SU-DHL-6 (cell line): ENCODE measurements at regions not wholly inside any gene's neighbourhood (a gene's known extent, or its start where the extent isn't known, plus 50 kb on each side); places are given as distances from the start of the nearest gene placed in this dataset.

ENCODE experiments used
- H2AFZ ChIP-seq: fragments of 200-600 bp; sonication (generic); 2 replicates; pipeline ENCODE4 v1.6.1; 2014; ENCODE audit warnings: low read depth, mild to moderate bottlenecking, moderate library complexity, mixed read lengths, antibody characterized with exemption, low read length; ENCODE audit not compliant: severe bottlenecking
- H3F3A ChIP-seq: fragments of 200-600 bp; shearing (Covaris generic); 2 replicates; pipeline ENCODE4 v1.6.0; 2016; ENCODE audit warnings: antibody characterized with exemption, mild to moderate bottlenecking; ENCODE audit not compliant: insufficient read depth
- H3K27ac ChIP-seq: fragments of 200-600 bp; sonication (generic); 2 replicates; pipeline ENCODE4 v1.5.1; 2016; ENCODE audit warnings: low read depth, mild to moderate bottlenecking, low read length, moderate library complexity, mixed read lengths
- H3K27me3 ChIP-seq: fragments of 200-600 bp; sonication (generic), shearing (Covaris generic); 2 replicates; pipeline ENCODE4 v1.6.0; 2014; ENCODE audit warnings: mild to moderate bottlenecking, low read length
- H3K36me3 ChIP-seq: fragments of 200-600 bp; sonication (generic); 2 replicates; pipeline ENCODE4 v1.6.1; 2014; ENCODE audit warnings: mild to moderate bottlenecking, low read length, mixed read lengths
- H3K4me2 ChIP-seq: fragments of 300-600, 200-600 bp; shearing (Covaris generic), sonication (generic); 2 replicates; pipeline ENCODE4 v1.6.0; 2014; ENCODE audit warnings: low read length, low read depth, mild to moderate bottlenecking; ENCODE audit not compliant: poor library complexity, severe bottlenecking
- H3K4me3 ChIP-seq: fragments of 200-600 bp; sonication (generic); 2 replicates; pipeline ENCODE4 v1.5.1; 2014; ENCODE audit warnings: antibody characterized with exemption, low read length, mild to moderate bottlenecking, mixed read lengths; ENCODE audit not compliant: insufficient read depth, poor library complexity, severe bottlenecking
- H3K79me2 ChIP-seq: fragments of 200-600 bp; sonication (generic); 2 replicates; pipeline ENCODE4 v1.6.1; 2014; ENCODE audit warnings: mild to moderate bottlenecking, low read length, moderate library complexity; ENCODE audit not compliant: insufficient read depth
- H3K9ac ChIP-seq: fragments of 200-600 bp; sonication (generic); 2 replicates; pipeline ENCODE4 v1.7.0; 2014; ENCODE audit warnings: mild to moderate bottlenecking, low read length
- H3K9me2 ChIP-seq: fragments of 200-600 bp; sonication (generic); replicated peaks from 2 replicates; pipeline ENCODE4 v1.6.1; 2014; ENCODE audit warnings: low read length; ENCODE audit not compliant: insufficient read depth
- H3K9me3 ChIP-seq: fragments of 200-600 bp; sonication (generic); 2 replicates; pipeline ENCODE4 v1.6.1; 2014; ENCODE audit warnings: low read length, mixed read lengths; ENCODE audit not compliant: insufficient read depth
- H4K20me1 ChIP-seq: fragments of 200-600 bp; sonication (generic); 2 replicates; pipeline ENCODE4 v1.6.1; 2014; ENCODE audit warnings: low read depth, mild to moderate bottlenecking, antibody characterized with exemption, low read length, moderate library complexity, mixed read lengths
- CTCF ChIP-seq: fragments of 200-600 bp; sonication (generic); IDR thresholded peaks from one replicate; pipeline ENCODE4 v1.5.1; 2017; ENCODE audit warnings: antibody characterized with exemption, mild to moderate bottlenecking, low read length, moderate library complexity; ENCODE audit not compliant: insufficient read depth, poor library complexity, severe bottlenecking
- EZH2phosphoT487 ChIP-seq: fragments of 200-600 bp; sonication (generic), shearing (Covaris generic); conservative IDR thresholded peaks from 2 replicates; pipeline ENCODE4 v1.6.1; 2018; ENCODE audit warnings: mild to moderate bottlenecking, antibody characterized with exemption, low read length, moderate library complexity, mixed read lengths

DNA sequence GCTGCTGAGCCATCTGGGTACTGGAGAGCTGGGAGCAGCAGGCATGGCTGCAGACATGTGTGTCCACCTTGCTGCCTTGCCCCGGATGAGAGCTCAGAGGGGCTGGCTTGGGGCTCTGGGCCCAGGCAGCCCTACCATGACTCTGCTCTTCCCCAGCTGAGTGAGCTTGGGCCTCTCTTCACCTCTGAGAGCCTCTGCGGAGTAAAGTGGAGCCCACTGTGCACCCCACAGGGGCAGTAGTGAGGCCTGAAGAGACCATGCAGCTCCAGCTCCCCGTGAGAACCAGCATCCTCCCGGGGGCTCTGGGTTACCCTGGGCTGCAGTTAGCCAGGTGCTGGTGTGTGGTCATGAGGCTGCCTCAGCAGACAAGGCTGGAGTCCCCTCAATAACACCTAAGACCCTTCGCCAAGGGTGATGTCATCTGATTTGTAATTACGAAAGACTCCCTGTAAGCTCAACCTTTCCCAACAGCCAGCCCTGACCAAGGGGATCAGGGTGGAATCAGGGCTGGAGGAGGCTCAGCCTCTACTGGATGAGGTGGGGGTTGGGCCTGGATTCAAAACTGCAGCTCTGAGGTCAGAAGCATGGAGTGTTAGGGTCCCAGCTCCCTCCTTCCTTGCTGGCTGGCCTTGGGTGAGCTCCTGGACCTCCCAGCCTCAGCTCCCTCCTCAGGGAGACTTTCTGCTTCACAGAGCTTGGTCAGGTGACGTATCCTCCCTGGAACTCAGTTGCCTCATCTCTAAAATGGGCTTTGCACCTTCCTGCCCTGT lies 308.0 kb downstream of the MATN1 start:
- Histone ChIP-seq H4K20me1 (no peaks in the 10 kb centered on the region), H3K27me3 (no peaks in the 10 kb centered on the region), H3K27ac (no peak overlapping the region), H3K9ac (no peak overlapping the region), H3K36me3 (no peaks in the 10 kb centered on the region), H3K9me2 (no peaks in the 10 kb centered on the region), H3K4me3 (no peak overlapping the region), H2AFZ (no peak overlapping the region), H3K9me3 (no peaks in the 10 kb centered on the region), H3K79me2 (no peaks in the 10 kb centered on the region), H3K4me2 (no peak overlapping the region), H3F3A (no peaks in the 10 kb centered on the region)
- no peak for TF ChIP-seq CTCF
- TF ChIP-seq EZH2phosphoT487, result no peak

DNA sequence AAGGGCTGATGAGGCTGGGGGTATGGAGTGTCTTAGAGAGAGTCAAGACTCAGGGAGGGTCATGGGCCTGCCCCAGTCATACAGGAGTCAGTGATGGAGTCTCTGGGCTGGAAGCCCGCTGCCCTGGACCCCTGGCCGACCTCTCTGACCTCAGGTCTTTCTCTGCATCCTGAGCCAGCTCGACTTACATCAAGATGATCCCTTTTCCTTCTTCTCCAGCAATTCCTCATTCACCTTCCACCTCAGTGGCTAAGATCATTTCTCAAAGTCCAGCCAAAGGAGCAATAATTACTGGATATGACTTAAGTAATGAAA lies 308.6 kb downstream of the MATN1 start:
- Histone ChIP-seq H3K4me3 (no peak overlapping the region), H2AFZ (no peak overlapping the region), H3K79me2 (no peaks in the 10 kb centered on the region), H3K9ac (no peak overlapping the region), H3K27ac (no peak overlapping the region), H4K20me1 (no peaks in the 10 kb centered on the region), H3K9me3 (no peaks in the 10 kb centered on the region), H3F3A (no peaks in the 10 kb centered on the region), H3K36me3 (no peaks in the 10 kb centered on the region), H3K4me2 (no peak overlapping the region), H3K9me2 (no peaks in the 10 kb centered on the region), H3K27me3 (no peaks in the 10 kb centered on the region)
- TF ChIP-seq EZH2phosphoT487, result no peak

DNA sequence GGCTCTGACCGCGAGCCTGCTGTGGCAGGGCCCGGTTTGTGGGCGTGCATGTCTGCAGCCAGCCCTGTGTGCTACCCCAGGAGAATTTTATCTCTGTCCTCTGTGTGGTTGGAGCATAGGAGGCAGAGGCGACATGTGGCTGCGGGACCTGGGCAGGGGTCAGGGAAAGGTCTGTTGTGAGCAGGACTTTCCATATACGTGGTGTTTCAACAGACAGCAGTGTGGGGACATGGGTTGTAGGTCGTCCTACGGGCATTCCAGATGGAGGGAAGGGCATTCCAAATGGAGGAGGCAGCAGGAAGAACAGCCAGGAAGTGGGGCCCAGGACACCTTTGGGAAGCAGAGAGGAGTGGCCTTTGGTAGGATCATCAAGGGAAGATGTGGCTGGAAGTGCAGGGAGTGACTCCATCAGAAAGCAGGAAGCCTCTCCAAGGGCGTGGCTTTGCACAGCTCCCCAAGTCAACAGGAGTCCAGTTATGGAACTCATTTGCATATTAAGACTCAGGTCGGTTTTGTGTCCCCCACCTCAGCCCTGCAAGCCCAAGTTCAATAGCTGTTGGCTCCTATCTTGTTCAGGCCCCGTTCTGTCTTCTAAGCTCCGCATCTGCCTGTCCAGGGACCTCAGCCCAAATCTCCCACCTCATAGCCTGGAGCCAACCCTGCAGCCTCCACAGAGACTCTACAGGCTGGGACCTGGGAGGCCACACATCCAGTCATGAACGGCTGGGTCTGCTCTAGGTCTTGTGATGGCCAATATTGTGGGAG lies 309.1 kb downstream of the MATN1 start:
- H3K4me2 ChIP-seq, result no peak overlapping the region
- H3K36me3 ChIP-seq, result no peaks in the 10 kb centered on the region
- TF ChIP-seq EZH2phosphoT487 (no peak), CTCF (no peak)
- no peaks in the 10 kb centered on the region for H3K79me2 ChIP-seq
- no peak overlapping the region for H3K27ac ChIP-seq
- H3F3A ChIP-seq, result no peaks in the 10 kb centered on the region
- no peak overlapping the region for H3K9ac ChIP-seq
- H2AFZ ChIP-seq, result no peak overlapping the region
- H4K20me1 ChIP-seq, result no peaks in the 10 kb centered on the region
- H3K9me2 ChIP-seq, result no peaks in the 10 kb centered on the region
- no peaks in the 10 kb centered on the region for H3K9me3 ChIP-seq
- no peak overlapping the region for H3K4me3 ChIP-seq
- H3K27me3 ChIP-seq, result no peaks in the 10 kb centered on the region

- H4K20me1 ChIP-seq, result no peaks in the 10 kb centered on the region
- no peaks in the 10 kb centered on the region for H3K27me3 ChIP-seq
- no peak overlapping the region for H3K27ac ChIP-seq
- no peak overlapping the region for H3K4me2 ChIP-seq
- no peaks in the 10 kb centered on the region for H3K36me3 ChIP-seq
- H3K9ac ChIP-seq, result no peak overlapping the region
- no peak overlapping the region for H2AFZ ChIP-seq
- no peak overlapping the region for H3K4me3 ChIP-seq
- H3K79me2 ChIP-seq, result no peaks in the 10 kb centered on the region
- no peak for TF ChIP-seq CTCF
- TF ChIP-seq EZH2phosphoT487, result no peak
- H3K9me2 ChIP-seq, result no peaks in the 10 kb centered on the region
- H3K9me3 ChIP-seq, result no peaks in the 10 kb centered on the region
- no peaks in the 10 kb centered on the region for H3F3A ChIP-seq
These were observed 309.8 kb downstream of the MATN1 start for GRCh38 chr1:30413606-30414005.
